ENCODE measurements at regions not wholly inside any gene's neighbourhood (a gene's known extent, or its start where the extent isn't known, plus 50 kb on each side); places are given as distances from the start of the nearest gene placed in this dataset.

- in situ Hi-C loops (cut with MboI; ENCODE audit: low pct_unique_long_range_greater_than_20kb in 2 of 9, low sequenced_read_pairs in 9 of 9, unreplicated experiment in 9 of 9), result no loop called here
- Histone ChIP-seq H3K4me3 (no peak overlapping the region), H3K27ac (no peak overlapping the region), H3K4me1 (replicated peaks in 1 of 2) (no peaks in the 10 kb centered on the region)
- no peak for ATAC-seq (replicated peaks in 6 of 8)
- 29 to 100% (median 100%) methylated on average over 1 of the region's 1 CpG for WGBS, 10 experiments
These were observed 755.2 kb upstream of the CDH10 start for GRCh38 chr5:25399878-25400480.

- peaks cover 0 to 8% of the 10 kb centered on the region in 2 donors for H3K4me1 ChIP-seq (replicated peaks in 1 of 2)
- WGBS, 10 experiments, result 0 to 100% (median 90%) methylated on average over 1 of the region's 1 CpG; no CpG with 5 or more reads in 3 of the 10 experiments
- no peak for ATAC-seq (replicated peaks in 6 of 8)
- H3K27ac ChIP-seq, result no peak overlapping the region
- H3K4me3 ChIP-seq, result no peak overlapping the region
- in situ Hi-C loops (cut with MboI; ENCODE audit: low pct_unique_long_range_greater_than_20kb in 2 of 9, low sequenced_read_pairs in 9 of 9, unreplicated experiment in 9 of 9), result no loop called here
These were observed 749.2 kb upstream of the CDH10 start for GRCh38 chr5:25393957-25394356.

DNA sequence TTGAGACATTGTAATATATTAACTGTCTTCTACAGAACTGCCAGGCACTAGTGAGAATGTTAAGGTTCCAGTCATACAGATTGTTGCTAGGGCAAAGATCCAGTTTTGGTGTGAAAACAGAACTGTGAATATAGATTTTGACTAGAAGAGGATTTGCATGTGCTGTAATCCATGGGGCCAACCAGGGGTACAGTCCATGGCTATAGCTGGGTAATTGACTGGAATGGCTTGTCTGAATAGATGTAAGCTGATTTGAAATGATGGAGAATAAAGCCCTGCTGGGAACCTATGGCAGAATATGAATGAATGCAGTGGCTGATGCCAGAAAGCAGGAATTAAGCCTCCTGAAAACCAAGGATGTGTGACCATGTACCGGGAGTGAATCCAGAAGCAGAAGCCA, 748.5 kb upstream of the CDH10 start:
- H3K27ac ChIP-seq, result no peak overlapping the region
- H3K4me3 ChIP-seq, result no peak overlapping the region
- in situ Hi-C loops (cut with MboI; ENCODE audit: low pct_unique_long_range_greater_than_20kb in 2 of 9, low sequenced_read_pairs in 9 of 9, unreplicated experiment in 9 of 9), result no loop called here
- 0 to 80% (median 70%) methylated on average over 1 of the region's 1 CpG; no CpG with 5 or more reads in 5 of the 10 experiments for WGBS, 10 experiments
- peak in 3 of 8 experiments; percentile 27 to 52 (median 46) for ATAC-seq (replicated peaks in 6 of 8)
- H3K4me1 ChIP-seq (replicated peaks in 1 of 2), result peaks cover 0 to 8% of the 10 kb centered on the region in 2 donors

DNA sequence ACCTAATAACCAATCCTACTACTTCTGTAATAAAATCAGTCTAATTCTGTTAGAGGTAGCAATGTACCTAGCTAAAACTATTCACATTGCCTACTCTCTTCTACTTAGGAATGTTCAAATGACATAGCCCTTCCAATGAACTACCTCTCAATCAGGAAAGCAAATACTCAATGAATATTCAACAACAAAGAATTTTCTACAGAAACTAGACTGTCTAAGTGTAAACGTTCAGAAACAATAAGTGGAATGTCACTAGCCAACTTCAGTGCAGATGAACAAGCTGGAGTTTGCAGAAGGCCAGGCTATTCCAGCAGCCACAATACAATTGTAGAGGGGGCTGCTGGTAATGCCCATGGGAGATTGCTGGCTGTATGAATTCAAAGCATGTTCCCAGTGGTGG, 743.2 kb upstream of the CDH10 start:
- Histone ChIP-seq H3K27ac (no peak overlapping the region), H3K4me3 (no peak overlapping the region), H3K4me1 (replicated peaks in 1 of 2) (no peaks in the 10 kb centered on the region)
- in situ Hi-C loops (cut with MboI; ENCODE audit: low pct_unique_long_range_greater_than_20kb in 2 of 9, low sequenced_read_pairs in 9 of 9, unreplicated experiment in 9 of 9), result no loop called here
- 0 to 100% (median 87%) methylated on average over 1 of the region's 1 CpG; no CpG with 5 or more reads in 5 of the 10 experiments for WGBS, 10 experiments
- peak in 1 of 8 experiments; percentile 77 for ATAC-seq (replicated peaks in 6 of 8)

DNA sequence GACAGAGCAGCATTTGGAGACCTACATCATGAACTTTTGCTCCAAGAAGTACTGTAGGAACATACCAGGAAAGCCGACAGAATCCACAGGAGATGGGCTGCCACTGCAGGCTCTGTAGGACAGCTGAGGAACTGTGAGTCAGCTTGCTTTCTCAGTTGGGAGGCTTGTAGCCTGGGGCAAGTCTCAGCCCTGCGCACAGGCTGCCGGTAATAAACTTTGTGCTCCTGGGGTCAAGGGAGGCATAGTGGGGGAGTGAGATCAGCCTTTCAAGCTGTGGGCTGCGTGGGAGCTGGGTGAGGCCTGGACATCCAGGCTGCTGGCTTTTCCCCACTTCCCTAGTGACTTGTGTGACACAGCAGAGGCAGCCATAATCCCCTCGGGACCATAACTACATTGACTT, 718.0 kb upstream of the CDH10 start:
- in situ Hi-C loops (cut with MboI; ENCODE audit: low pct_unique_long_range_greater_than_20kb in 2 of 9, low sequenced_read_pairs in 9 of 9, unreplicated experiment in 9 of 9), result no loop called here

DNA sequence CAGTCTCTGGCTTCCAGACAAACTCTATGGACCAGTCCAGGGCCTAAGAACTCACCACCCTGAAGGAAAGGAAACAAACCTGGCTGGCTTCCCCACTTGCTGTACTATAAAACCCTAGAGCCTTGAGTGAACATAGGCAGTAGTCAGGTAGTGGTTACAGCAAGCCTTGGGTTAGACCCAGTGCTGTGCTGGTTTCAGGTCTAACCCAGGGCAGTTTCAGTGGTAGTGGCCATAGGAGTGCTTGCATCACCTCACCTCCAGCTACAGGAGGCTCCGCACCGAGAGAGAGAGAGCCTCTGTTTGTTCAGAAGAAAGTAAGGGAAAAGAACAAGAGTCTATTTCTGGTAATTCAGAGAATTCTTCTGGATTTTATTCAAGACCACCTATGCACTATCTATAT, 714.1 kb upstream of the CDH10 start:
- Histone ChIP-seq H3K27ac (no peak overlapping the region), H3K4me1 (replicated peaks in 1 of 2) (no peaks in the 10 kb centered on the region), H3K4me3 (no peak overlapping the region)
- no peak for ATAC-seq (replicated peaks in 6 of 8)
- WGBS, 10 experiments, result 30 to 100% (median 100%) methylated on average over 1 to 2 of the region's 2 CpGs; no CpG with 5 or more reads in 7 of the 10 experiments
- in situ Hi-C loops (cut with MboI; ENCODE audit: low pct_unique_long_range_greater_than_20kb in 2 of 9, low sequenced_read_pairs in 9 of 9, unreplicated experiment in 9 of 9), result no loop called here

More for the DNA sequence above, 718.0 kb upstream of the CDH10 start:
- no peak for ATAC-seq (replicated peaks in 6 of 8)
- 0 to 100% (median 54%) methylated on average over 1 to 3 of the region's 5 CpGs; no CpG with 5 or more reads in 4 of the 10 experiments for WGBS, 10 experiments
- Histone ChIP-seq H3K4me1 (replicated peaks in 1 of 2) (no peaks in the 10 kb centered on the region), H3K4me3 (no peak overlapping the region), H3K27ac (no peak overlapping the region)

DNA sequence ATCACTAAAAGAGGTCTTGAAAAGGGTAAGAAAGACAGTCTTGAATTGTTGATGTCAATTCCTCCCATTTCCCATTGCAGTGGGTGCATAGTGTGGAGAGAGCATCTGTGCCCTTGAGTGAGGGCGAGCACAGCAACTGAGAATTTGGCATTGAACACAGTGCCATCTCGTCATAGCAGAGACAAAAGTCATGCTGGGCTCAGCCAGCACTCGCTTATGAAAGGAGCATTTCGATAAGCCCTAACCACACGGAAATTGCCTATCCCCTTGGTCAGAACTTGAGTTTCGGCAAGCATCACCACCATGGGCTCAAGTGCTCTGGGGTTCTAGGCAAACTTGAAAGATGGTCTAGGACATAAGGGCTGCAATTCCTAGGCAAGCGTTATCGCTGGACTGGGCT, 712.8 kb upstream of the CDH10 start:
- H3K4me1 ChIP-seq (replicated peaks in 1 of 2), result no peaks in the 10 kb centered on the region
- WGBS, 10 experiments, result 0 to 100% (median 91%) methylated on average over 2 to 8 of the region's 8 CpGs; no CpG with 5 or more reads in 3 of the 10 experiments
- H3K4me3 ChIP-seq, result no peak overlapping the region
- no peak overlapping the region for H3K27ac ChIP-seq
- in situ Hi-C loops (cut with MboI; ENCODE audit: low pct_unique_long_range_greater_than_20kb in 2 of 9, low sequenced_read_pairs in 9 of 9, unreplicated experiment in 9 of 9), result no loop called here
- ATAC-seq (replicated peaks in 6 of 8), result no peak

GRCh38 chr5:25349746-25350145, 705.0 kb upstream of the CDH10 start:
- ATAC-seq (replicated peaks in 6 of 8), result no peak
- H3K4me3 ChIP-seq, result no peak overlapping the region
- in situ Hi-C loops (cut with MboI; ENCODE audit: low pct_unique_long_range_greater_than_20kb in 2 of 9, low sequenced_read_pairs in 9 of 9, unreplicated experiment in 9 of 9), result no loop called here

GRCh38 chr5:25345240-25345771, 700.5 kb upstream of the CDH10 start:
- H3K4me1 ChIP-seq (replicated peaks in 1 of 2), result peaks cover 0 to 3% of the 10 kb centered on the region in 2 donors
- ATAC-seq (replicated peaks in 6 of 8), result peak in 3 of 8 experiments; percentile 23 to 82 (median 53)
- 11 to 77% (median 44%) methylated on average over 2 to 5 of the region's 5 CpGs for WGBS, 10 experiments
- no peak overlapping the region for H3K27ac ChIP-seq
- no peak overlapping the region for H3K4me3 ChIP-seq
- in situ Hi-C loops (cut with MboI; ENCODE audit: low pct_unique_long_range_greater_than_20kb in 2 of 9, low sequenced_read_pairs in 9 of 9, unreplicated experiment in 9 of 9), result no loop called here

More at GRCh38 chr5:25349746-25350145, 705.0 kb upstream of the CDH10 start:
- Histone ChIP-seq H3K4me1 (replicated peaks in 1 of 2) (peaks cover 0 to 3% of the 10 kb centered on the region in 2 donors), H3K27ac (no peak overlapping the region)

DNA sequence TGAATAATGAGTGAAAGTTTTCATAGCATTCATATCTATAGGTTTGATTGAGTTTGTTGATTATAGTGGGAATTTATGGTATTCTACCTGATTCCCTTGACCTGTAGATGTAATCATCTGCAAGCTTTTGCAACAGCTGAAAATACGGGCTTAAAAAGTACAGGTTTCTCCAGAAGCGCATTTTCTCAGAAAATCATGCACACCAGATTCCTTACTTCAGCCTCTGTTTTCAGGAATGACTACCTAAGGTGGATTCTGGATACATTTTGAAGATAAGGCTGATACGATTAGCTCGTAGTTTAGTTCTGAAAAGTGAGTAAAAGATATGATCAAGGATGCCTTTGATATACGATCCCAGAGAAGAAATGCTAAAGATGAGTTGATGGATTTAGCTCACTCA, 694.8 kb upstream of the CDH10 start:
- in situ Hi-C loops (cut with MboI; ENCODE audit: low pct_unique_long_range_greater_than_20kb in 2 of 9, low sequenced_read_pairs in 9 of 9, unreplicated experiment in 9 of 9), result no loop called here

GRCh38 chr5:25334350-25334749, 689.6 kb upstream of the CDH10 start:
- no peak overlapping the region for H3K4me3 ChIP-seq
- in situ Hi-C loops (cut with MboI; ENCODE audit: low pct_unique_long_range_greater_than_20kb in 2 of 9, low sequenced_read_pairs in 9 of 9, unreplicated experiment in 9 of 9), result no loop called here
- no peak for ATAC-seq (replicated peaks in 6 of 8)
- no peaks in the 10 kb centered on the region for H3K4me1 ChIP-seq (replicated peaks in 1 of 2)
- 21 to 100% (median 83%) methylated on average over 1 to 6 of the region's 6 CpGs for WGBS, 10 experiments
- H3K27ac ChIP-seq, result no peak overlapping the region

More for the DNA sequence above, 694.8 kb upstream of the CDH10 start:
- Histone ChIP-seq H3K4me3 (no peak overlapping the region), H3K27ac (no peak overlapping the region), H3K4me1 (replicated peaks in 1 of 2) (no peaks in the 10 kb centered on the region)
- no peak for ATAC-seq (replicated peaks in 6 of 8)
- WGBS, 10 experiments, result 15 to 100% (median 90%) methylated on average over 2 to 5 of the region's 5 CpGs

DNA sequence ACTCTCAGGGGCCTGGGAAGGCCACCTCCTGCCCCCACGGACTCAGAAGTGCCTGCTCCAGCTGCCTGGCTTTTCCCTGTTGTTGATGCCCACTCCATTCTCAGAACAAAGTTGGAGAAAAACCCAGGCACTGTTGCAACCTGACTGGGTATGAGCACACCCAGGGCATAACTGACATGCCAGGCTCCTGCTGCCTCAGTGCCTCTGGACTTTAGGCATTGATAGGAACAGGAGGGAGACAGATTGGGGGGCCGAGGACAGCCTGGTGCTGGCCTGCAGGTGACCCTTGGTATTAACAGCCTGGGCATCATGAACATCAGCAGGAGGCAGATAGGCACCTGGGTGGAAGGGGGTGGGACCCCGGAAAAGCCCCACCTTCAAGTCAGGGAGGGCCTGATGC, 685.9 kb upstream of the CDH10 start:
- no peak for ATAC-seq (replicated peaks in 6 of 8)
- H3K27ac ChIP-seq, result no peak overlapping the region
- no peaks in the 10 kb centered on the region for H3K4me1 ChIP-seq (replicated peaks in 1 of 2)
- no peak overlapping the region for H3K4me3 ChIP-seq
- 0 to 33% methylated on average over 1 of the region's 3 CpGs; no CpG with 5 or more reads in 8 of the 10 experiments for WGBS, 10 experiments
- in situ Hi-C loops (cut with MboI; ENCODE audit: low pct_unique_long_range_greater_than_20kb in 2 of 9, low sequenced_read_pairs in 9 of 9, unreplicated experiment in 9 of 9), result no loop called here

DNA sequence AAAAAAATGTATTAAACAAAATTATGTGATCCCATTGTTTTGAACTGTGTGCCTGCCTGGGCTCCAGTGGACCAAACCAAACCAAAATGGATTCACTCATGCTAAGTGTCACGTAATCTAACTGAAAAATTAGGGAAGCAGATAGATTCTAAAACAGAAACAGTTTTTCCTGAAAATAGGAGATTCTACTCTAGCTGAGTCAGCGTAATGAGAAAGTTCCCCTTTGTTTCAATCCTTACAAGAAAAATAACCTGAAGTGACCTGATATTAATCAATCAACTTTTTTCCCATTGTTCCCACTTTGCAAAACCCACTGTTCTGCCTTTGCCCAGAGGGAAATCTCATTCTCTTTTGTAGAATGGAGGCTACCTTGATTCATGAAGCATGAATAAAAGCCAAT, 682.4 kb upstream of the CDH10 start:
- Histone ChIP-seq H3K4me1 (replicated peaks in 1 of 2) (no peaks in the 10 kb centered on the region), H3K4me3 (no peak overlapping the region), H3K27ac (no peak overlapping the region)
- in situ Hi-C loops (cut with MboI; ENCODE audit: low pct_unique_long_range_greater_than_20kb in 2 of 9, low sequenced_read_pairs in 9 of 9, unreplicated experiment in 9 of 9), result no loop called here
- ATAC-seq (replicated peaks in 6 of 8), result no peak
- WGBS, 10 experiments, result 10 to 100% (median 81%) methylated on average over 1 to 2 of the region's 2 CpGs

DNA sequence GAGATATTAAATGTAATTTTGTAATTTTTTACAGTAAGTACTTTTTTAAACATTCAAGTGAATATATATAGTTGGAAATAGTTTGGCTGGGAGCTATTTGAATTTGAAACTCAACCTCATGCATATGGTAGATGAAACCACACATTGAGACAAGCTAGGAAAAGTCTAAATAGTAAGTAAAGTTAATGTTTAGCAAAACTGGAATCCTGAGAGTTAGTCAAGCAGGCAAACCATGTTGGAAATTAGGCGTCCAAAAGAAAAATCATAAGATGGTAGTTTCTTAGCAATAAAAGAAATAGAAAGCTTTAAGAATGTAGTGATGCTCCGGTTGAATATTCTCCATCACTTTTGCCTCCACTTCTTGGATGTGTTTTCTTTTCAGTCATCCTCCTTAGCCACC, 657.1 kb upstream of the CDH10 start:
- Histone ChIP-seq H3K4me1 (replicated peaks in 1 of 2) (no peaks in the 10 kb centered on the region), H3K4me3 (no peak overlapping the region), H3K27ac (no peak overlapping the region)
- 0 to 100% (median 67%) methylated on average over 1 to 2 of the region's 2 CpGs; no CpG with 5 or more reads in 1 of the 10 experiments for WGBS, 10 experiments
- no peak for ATAC-seq (replicated peaks in 6 of 8)
- in situ Hi-C loops (cut with MboI; ENCODE audit: low pct_unique_long_range_greater_than_20kb in 2 of 9, low sequenced_read_pairs in 9 of 9, unreplicated experiment in 9 of 9), result no loop called here

Data from motor neuron (in vitro differentiated cells).